Activated CD4-positive, CD25-positive, alpha-beta regulatory T cell (primary cell): ENCODE measurements at regions not wholly inside any gene's neighbourhood (a gene's known extent, or its start where the extent isn't known, plus 50 kb on each side); places are given as distances from the start of the nearest gene placed in this dataset.
"Not testable (repeated sequence)": the region's sequence is repeated elsewhere in the genome, so short reads cannot be mapped to it uniquely, and the experiment has no call there.

ENCODE experiments used
- DNase-seq, 4 experiments: peaks; one replicate each; lab custom pipeline; 2025; lab: John Stamatoyannopoulos, UW

DNA sequence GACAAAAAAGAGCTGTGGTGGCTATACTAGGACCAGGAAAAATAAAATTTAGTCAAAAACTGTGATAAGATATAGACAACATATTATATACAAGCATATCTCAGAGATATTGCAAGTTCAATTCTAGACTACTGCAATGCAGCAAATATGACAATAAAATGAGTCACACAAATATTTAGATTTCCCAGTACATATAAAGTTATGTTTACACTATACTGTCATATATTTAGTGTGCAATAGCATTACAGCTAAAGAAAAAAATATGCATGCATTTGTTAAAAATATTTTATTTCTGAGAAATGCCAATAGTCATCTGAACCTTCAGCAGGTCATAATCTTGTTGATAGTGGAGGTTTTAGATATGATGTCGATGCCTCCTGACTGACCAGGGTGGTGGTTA, 72.1 kb downstream of the AKR1C4 start:
- no peak for DNase-seq

DNA sequence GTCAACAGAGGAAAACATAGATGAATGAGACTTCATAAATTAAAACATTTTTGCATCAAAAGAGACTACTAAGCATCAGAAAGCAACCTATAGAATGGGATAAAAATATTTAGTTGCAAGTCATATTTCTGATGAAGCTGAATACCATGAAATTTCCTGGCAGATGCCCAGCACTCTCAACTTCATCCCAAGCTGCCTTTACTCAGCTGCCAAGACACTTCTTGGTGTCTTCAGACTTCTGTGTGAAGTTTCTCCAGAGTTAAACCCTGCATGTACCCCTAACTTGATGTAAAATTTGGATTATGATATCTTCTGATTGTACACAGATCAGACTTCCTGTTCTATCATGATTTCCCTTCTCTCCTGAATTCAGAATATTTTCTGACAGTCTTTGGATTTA, 73.2 kb downstream of the AKR1C4 start:
- DNase-seq = no peak

DNA sequence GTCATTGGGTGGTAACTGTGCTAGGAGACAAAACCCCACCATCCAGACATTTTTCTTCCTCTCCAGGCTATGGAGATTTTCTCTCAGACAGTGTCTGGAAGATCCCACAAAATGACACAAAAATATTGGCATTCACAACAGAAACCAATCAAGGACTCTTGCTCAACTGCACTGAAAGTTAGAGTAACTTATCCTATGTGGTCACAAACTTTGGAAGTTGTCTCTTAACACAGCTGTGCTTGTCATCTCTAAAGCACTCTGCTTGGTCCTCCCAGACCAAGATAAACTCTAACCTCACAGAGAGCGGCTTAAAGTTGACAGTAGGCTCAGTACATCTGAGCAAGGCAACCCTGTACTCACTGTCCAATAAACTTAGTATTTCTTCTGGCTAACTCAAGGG, 74.9 kb downstream of the AKR1C4 start:
- DNase-seq = no peak

DNA sequence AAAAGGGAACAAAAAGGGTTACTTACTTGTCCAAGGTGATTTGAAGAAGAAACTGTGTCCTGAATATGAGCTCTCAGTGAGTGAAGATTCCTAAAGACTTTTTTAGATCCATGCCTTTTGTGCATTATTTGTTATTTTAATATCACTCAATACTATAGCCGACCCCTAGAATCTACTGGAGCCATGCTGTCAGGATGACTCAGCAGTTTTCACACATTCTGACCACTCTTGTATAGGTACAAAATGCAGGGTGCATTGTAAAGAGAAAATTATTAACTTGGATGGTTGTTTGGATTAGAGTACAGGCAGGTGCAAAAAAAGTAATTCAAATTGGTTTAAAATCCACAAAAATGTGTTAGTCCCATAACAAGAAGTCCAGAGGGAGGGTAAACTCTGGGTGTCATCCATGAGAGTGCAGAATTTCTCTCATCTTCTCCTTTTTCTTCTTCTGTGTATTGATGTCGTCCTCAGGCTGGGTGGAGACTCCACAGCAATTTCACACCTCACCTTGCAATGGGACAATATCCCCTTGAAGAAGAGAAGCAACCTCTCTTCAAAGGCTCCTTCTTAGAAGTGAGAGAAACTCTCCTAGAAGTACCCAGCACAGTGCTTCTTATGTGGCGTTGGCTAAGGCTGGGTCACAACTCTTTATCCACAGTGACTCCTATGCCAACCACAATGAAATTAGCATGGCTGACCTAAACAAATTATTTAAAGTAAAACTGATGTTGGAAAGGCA, 75.6 kb downstream of the AKR1C4 start:
- DNase-seq = no peak

DNA sequence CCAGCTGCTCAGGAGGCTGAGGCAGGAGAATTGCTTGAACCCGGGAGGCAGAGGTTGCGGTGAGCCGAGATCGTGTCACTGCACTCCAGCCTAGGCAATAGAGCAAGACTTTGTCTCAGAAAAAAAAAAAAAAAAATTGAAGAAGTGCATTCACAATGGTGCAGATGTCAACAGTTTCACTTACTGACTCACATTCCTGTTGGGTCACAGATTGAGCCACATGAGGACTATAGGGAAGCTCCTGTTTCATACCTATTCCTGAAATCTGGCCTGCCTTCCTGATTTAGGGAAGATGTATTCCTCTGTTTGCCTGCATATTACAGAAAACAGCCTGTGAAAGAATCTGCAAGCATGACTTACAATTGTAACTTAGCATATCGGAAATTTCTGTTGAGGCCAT, 78.2 kb downstream of the AKR1C4 start:
- no peak for DNase-seq

DNA sequence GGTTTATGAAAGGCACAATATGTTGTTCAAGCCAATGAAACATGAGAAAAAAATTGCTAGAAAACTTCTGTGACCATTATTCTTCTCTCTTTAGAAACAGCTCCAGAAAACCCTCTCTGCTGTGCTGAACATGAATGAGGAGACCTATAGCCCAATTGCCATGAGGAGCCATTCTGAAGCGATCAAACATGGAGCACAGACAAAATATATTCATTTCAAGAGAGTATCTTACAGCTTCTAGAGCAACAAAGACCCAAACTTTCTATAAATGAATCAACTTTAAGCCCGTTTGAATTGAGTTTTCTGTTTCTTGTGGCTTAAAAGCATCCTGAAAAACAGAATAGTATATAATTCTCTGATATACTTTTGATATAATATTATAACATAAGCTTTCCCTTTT, 83.4 kb upstream of the UCN3 start:
- no peak for DNase-seq

DNA sequence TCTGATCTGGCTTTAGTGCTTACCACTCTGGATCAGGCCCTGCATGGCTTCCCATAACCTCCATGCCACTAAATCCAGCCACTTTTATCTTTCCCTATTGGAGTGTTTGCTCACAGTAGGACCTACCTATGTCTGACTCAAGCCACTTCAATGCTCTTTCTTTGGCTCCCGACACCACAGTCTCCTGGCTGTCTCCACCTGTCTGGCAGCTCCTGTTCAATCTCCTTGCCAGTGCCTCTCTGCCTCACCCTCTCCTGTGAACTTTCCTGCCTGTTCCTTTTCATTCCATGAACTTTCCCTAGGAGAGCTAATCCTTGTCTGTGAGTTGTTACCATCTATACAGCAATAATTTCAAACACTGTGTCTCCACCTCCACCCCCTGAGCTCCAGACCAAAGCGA, 82.6 kb upstream of the UCN3 start:
- no peak for DNase-seq

DNA sequence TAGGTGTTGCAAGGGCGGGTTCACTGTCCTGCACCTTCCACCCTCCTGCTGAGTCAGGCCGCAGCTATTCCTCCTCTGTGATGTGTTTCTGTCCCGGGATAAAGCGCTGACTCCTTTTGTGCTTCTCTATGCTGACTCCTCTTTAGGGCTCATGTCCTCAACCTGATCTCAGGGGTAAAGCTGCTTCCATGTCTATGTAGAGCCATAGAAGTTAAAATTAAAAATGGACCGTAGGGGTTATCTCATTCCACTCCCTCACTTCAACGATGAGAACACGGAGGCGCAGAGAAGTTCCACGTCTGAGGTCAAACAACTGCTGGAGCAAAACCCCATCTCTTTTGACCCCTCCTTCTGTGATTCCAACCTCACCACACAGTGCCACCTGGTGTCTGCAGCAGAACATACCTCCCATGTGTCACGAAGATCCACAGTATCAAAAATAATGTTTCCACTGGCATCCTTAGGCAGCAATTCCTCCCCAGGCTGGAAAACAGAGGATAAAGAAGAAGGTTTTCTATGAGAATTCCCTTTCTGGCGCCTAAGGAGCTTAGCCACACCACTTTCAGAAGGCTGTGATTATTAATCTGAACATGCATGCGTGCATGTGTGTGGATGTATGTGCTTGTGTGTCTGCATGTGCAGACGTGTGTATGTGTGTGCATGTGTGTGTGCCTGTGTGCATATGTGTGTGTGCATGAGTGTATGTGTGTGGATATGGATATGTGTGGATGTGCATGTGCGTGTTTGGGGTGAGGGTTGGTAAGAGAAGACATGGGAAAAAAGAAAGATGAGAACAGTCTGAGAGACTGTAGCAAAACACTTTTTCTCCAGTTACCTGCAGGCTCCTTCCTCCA, 81.2 kb upstream of the UCN3 start:
- DNase-seq = peak in 2 of 4 experiments; percentile 28 to 32

DNA sequence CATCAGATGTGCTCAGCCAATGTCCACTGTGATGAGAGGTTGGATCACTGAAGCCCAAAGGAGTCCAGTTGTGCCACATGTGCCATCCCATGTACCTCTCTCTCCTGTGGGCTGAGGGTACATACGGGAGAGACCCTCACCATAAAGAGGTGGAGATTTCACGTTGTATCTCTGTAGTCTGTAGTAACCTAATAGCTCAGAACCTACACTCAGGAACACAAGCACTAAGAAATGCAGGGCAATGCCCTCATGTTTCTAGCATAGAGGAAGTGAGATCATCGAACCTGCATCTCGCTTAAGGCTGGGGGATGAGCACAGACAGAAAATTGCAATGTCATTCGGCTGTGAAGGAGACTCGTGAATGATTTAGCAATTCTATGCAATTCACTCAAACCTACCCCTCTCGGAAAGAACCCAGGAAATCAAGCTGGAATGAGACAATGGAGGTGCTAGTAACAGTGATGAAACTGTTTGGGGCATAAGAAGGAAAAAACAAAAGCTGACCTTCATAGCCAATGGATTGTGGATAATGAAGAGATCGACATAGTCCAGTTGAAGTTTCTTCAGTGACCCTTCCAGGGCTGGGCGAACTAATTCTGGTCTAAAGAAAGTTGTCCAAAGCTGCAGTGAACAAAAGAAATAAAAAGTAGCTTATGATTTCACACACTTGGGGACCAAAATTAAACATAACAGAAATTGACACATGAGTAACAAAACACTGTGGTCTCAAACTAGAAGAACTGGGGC, 80.3 kb upstream of the UCN3 start:
- DNase-seq = no peak

DNA sequence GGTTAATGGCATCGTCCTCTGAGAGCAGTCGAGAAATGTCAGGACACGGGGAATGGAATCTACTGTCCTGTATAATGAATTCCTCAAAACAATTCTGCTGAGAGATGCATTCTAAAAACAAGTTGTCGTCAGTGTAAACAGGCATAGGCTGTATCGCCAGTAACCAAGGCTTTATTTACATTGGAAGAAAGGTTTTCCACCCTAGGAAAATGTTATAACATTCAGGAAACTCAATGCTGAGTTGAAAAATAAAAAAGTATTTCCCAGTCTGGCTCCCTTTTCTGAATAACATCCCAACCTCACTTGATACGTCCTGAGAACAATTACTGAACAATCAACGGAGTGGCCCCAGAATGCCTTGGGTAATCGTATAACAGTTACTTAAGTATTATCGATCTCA, 79.6 kb upstream of the UCN3 start:
- no peak for DNase-seq

DNA sequence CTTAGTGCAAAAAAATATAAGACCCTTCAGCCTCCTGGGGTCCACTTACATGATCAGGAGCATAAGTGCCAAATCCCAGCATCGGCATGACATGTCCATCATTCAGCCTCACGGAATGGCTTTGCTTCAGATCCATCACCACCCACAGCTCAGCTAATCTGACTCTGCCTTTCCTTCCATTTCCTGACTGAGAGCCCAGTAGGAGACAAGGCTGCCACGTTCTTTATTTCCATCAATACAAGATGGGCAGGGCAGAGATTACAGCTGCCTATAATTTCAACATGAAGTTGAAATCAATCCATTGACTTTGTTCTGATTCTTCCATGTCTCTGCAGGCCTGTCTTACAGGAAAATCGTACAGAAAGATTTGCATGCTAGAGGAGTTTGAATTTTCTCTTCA, 76.4 kb upstream of the UCN3 start:
- no peak for DNase-seq

DNA sequence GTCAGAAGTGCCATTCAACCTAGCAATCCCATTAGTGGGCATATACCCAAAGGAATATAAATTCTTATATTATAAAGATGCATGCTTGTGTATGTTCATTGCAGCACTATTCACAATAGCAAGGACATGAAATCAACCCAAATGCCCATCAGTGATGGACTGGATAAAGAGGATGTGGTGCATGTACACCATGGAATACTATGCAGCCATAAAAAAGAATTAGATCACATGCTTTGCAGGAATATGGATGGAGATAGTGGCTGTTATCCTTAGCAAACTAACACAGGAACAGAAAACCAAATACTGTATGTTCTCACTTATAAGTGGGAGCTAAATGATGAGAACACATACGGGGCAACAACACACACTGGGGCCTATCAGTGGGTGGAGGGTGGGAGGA, 75.5 kb upstream of the UCN3 start:
- DNase-seq = not testable (repeated sequence)

DNA sequence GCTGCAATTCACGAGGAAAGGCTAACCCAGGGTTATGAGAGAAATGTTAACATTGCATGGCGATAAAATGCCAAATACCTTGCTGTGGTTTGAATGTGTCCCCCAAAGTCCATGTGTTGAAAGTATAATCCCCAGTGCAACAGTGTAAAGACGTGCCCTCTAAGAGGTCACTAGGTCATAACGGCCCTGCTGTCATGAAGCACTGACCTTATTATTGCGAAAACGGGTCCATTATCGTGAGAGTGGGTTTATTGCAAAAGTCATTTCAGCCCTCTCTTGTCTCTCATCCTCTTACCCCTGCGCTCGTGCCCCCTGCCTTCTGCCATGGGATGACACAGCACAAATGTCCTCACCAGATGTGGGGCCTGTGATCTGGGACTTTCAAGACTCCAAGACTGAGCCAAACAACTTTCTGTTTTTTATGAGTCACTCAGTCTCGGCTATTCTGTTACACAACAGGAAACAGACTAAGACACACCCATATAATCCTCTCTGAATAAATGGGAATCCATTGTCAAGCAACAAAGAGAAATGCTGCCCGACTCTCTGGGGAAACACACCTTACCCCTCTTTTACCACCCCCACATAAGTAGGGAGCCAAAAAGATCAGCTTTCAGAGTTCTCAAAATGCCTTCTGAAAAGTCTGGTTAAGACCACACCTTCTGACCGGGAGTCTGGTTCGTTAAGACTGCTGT, 73.1 kb upstream of the UCN3 start:
- peak in 2 of 4 experiments; percentile 43 to 44 for DNase-seq

DNA sequence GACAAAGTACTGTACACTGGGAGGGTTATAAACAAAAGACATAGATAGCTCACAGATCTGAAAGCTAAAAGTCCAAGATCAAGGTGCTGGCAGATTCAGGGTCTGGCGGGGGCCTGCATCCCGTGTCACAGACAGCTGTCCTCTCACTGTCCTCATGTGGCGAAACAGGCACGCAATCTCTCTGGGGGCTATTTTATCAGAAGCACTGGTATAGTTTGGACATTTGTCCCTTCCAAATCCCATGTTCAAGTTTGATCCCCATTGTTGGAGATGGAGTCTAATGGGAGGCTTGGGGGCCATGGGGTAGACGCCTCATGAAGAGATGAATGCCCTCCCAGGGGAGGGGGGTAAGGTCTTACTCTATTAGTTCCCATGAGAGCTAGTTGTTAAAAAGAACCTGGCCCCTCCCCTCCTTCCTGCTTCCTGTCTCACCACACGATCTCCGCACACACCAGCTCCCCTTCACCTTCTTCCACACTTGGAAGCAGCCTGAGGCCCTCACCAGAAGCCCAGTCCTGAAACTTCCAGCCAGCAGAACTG, 72.5 kb upstream of the UCN3 start:
- DNase-seq = peak in 2 of 4 experiments; percentile 25 to 27

DNA sequence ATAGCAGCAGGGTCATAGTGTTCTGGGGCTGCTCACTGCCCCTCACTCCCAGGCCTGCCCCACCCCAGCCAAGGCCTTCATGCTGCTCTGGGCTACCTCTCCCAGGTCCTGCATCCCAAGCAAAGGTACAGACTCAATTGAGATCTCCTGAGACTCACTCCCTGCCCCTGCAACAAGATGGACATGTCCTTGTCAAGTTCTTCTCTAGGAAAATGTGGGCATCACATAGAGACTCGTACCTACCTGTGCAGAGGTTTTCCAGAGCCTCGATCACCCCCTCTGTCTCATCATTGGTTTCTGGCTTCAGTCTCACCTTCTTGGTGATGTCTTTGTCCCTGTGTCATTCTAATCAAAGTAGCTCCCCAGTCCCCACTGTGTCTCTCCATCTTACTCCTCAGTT, 71.8 kb upstream of the UCN3 start:
- not testable (repeated sequence) for DNase-seq

DNA sequence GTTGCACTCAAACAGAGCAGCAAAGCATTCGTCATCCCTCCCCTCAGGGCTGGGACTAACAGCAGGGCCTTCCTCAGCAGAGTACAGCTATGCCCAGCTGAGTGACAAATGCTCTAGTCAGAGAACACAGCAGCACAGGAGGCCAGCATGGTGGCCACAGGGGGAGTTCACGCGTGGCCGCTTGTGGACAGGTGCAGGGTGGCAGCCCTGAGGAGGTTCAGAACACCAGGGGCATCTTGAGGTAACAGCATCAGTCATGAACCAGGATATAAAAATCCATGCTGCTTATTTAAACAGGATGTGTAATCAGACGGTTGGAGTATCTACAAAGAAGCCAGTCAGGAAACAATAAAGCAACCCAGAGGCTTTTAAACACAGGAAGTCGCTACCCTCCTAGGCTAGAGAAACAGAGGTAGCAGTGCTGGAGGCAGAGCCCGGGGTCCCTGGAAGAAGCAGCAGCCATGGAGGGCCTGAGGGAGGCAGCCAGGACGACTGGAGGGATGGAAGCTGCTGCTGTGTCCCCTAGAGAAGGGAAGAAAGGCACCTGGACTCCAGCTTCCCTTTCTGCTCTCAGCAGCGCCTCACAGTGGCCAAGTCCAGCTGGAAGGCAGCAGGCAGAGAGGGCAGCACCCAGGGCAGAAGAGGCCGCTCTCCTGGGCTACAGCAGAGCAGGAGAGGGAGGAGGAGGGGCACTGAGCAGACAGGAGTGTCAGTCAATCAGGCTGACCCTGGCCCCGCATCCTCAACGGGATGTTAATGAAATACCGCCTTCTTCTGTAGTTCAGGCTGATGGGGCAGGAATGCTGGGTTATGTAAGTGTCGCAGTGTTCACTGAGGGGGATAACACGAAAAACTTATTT, 70.8 kb upstream of the UCN3 start:
- DNase-seq = peak in 2 of 4 experiments; percentile 44 to 68

DNA sequence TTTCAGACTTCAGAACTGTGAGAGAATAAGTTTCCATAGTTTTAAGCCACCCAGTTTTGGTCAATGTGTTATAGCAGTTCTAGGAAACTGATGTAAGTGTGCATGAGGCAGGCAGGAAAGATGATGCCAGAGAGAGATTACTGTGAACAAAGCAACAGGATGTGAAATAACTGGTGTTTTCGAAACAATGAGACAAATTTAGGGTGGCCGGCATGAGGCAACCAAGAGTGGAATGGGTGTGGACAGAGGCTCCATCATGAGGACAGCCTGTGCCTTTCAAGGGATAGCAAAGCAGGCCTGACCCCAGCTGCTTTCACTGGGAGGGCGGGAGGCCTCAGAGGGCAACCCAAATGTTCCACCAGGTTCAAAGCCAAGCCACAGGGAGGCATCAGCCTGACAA, 67.3 kb upstream of the UCN3 start:
- peak in 1 of 4 experiments; percentile 6 for DNase-seq

DNA sequence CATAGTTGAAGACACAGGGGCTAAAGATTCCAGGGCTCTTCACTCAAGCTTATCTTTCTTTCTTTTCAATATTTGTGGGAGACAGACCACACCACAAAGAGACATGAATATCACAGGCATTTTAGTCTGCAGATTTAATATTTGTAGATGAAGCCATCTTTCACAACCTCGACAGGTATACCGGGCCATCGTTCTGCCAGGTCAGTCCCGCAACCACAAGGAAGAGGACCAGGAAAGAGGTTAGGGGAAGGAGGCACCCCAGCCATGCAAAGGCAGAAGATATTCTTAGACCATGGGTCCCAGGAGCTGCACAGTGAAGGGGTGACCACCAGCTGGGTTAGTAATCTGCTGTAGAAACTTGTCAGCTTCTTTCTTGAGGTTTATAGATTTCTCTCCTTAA, 66.8 kb upstream of the UCN3 start:
- no peak for DNase-seq

DNA sequence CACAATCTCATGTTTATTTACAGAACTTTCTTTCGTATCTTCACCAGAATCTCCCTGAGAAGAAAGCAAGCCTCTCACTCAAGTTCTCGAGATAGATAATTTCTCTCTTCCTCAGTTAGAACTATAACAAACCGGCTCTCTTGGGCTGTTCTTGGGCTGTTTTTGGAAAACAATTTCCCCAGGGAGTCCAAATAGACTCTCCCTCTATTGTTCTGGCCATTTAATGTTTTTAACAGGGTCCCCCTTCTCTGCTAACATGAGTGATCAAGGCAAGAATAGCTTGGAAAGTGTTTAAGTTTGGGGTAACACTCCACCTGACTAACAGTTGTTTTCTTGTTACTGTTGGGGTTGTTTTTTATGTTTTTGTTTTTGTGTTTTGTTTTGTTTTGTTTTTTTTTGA, 64.8 kb upstream of the UCN3 start:
- no peak for DNase-seq

DNA sequence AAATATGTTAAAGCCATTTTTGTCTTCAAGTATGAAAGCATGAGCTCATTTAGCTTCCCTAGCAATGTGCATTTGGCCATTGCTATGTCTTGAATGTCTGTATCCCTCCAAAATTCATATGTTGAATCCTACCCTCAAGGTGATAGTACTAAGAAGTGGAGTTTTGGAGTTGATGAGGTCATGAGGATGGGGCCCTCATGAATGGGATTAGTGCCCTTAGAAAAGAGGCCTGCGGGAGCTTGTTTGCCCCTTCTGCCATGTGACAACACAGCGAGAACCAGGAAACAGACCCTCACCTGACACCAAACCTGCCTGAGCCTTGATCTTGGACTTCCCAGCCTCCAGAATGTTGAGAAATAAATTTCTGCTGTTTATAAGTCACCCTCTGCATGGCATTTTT, 61.3 kb upstream of the UCN3 start:
- no peak for DNase-seq

DNA sequence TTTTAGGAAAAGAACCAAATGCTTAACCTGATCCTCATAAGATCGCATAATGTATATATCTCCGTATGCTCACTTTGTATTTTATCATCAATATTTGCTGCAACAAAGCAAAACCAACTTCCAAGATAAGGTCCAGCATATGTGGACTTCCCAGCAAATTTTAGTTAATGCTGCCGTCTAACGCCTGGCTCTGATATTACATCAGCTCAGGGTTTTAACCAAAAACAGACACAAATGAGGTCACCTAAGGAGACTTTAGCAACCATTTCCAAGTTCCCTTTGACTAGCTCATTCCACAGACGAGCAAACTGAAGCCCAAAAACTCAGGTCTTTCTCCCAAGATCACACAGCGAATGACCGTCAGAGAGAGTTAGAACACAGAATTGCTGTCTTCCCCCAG, 59.4 kb upstream of the UCN3 start:
- DNase-seq = no peak
